ENCODE measurements at regions not wholly inside any gene's neighbourhood (a gene's known extent, or its start where the extent isn't known, plus 50 kb on each side); places are given as distances from the start of the nearest gene placed in this dataset.

DNA sequence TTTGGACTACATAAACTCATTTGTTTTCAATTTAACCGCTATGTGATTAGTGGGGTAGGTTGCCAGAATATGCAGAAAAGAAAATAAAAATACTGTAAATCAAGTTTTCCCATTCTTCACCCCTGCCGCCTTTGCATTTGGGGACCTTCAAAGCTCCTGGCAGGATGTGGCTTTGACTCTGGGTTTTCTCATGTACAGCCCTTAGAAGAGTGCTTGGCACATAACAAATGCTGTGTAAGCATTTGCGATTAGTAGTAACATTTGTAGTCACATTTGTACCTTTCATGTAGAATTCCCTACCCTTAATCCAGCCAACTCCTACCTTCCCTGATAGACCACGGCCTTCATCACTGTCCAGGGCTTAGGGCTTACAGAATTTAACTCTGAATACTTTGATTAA, 262.6 kb downstream of the MREG start:
- TF ChIP-seq POLR2A (IDR thresholded peaks at IDR 0.05) = no peak
- no peak for TF ChIP-seq CTCF (IDR thresholded peaks at IDR 0.05)
